RWPE1 (cell line): ENCODE measurements at regions not wholly inside any gene's neighbourhood (a gene's known extent, or its start where the extent isn't known, plus 50 kb on each side); places are given as distances from the start of the nearest gene placed in this dataset.

Source experiments
- CTCF ChIA-PET: fragments of 350-600 bp; sonication (Branson Sonifier 250); formaldehyde crosslinking; extraction: SDS; loops from one replicate; lab custom pipeline; 2021; lab: Yijun Ruan, JAX
- POLR2A ChIA-PET: fragments of 400-600 bp; formaldehyde crosslinking; extraction: SDS; loops from one replicate; lab custom pipeline; 2020; ENCODE audit warnings: antibody characterized with exemption; ENCODE audit not compliant: low non-redundant PET; lab: Yijun Ruan, JAX
- DNase-seq: peaks from one replicate; pipeline ENCODE4 v3.0.0; 2012; ENCODE audit warnings: low spot score
- H3K27ac ChIP-seq: fragments of 450-650 bp; 2 replicates; pipeline ENCODE4 v1.5.1; 2017
- TF ChIP-seq, protein P1 (sequence below): fragments of 450-650 bp; conservative IDR thresholded peaks from 2 replicates; pipeline ENCODE4 v1.5.1; 2017; ENCODE audit warnings: low read depth, mild to moderate bottlenecking

DNA sequence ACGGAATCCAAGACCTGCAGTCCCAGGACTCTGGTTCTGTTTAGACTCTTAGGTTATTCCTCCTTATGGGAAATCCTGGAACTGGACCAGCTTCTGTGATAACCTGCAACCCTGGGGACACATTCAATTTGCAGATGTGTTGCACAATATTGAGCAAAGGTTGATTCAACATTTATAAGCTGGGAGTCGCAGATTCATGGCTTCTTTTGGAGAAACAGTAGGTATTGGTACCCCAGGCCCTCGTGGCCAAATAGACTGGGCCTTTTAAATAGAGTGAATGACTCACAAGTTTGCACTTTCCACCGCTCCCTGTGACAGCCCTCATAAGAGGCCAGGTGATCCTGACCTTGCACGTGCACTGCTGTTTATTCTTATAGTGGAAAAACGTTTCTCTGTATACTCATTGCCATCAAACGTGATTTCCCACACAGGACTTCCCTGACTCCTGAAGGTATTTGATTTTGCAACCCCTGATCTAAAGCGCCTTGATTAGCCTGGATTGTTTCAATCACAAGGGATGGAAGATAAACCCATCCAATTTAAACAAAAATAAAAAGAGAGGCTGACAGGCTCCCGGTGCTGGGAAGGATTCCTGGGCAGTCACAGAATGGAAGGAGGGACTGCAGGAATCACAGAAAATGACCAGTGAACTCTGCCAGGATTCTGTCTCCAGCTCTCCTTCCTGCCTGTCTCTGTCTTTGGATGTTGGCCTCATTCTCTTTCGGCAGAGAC, 98.0 kb downstream of the VCPKMT start:
- peak; percentile 63 for DNase-seq
- POLR2A ChIA-PET, result interaction anchor here (0.5 kb wide), 1 partner anchor 18 kb away, joined by 3 read pairs; no protein-coding TSS in a partner anchor
- CTCF ChIA-PET, result interaction anchor here (0.8 to 1.6 kb wide), 4 partner anchors 20 to 158 kb away, joined by 3 to 7 read pairs (median 4); no protein-coding TSS in a partner anchor
- H3K27ac ChIP-seq, result peak overlapping the region; percentile 38
- TF ChIP-seq, protein P1, sequence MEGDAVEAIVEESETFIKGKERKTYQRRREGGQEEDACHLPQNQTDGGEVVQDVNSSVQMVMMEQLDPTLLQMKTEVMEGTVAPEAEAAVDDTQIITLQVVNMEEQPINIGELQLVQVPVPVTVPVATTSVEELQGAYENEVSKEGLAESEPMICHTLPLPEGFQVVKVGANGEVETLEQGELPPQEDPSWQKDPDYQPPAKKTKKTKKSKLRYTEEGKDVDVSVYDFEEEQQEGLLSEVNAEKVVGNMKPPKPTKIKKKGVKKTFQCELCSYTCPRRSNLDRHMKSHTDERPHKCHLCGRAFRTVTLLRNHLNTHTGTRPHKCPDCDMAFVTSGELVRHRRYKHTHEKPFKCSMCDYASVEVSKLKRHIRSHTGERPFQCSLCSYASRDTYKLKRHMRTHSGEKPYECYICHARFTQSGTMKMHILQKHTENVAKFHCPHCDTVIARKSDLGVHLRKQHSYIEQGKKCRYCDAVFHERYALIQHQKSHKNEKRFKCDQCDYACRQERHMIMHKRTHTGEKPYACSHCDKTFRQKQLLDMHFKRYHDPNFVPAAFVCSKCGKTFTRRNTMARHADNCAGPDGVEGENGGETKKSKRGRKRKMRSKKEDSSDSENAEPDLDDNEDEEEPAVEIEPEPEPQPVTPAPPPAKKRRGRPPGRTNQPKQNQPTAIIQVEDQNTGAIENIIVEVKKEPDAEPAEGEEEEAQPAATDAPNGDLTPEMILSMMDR, result no peak

DNA sequence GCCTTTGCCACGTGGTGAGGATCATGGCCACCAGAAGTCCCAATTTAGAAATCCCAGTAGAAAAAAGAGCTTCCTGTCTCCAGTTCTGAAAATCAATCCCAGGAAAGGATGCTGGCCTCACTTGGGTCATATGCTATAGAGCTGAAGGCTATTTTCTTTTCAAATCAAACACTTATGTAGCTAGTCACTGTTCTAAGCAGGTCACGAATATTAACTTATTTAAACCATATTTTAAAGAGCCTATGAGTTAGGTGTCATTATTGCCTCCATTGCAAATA, 97.5 kb downstream of the VCPKMT start:
- no peak for DNase-seq
- ChIA-PET POLR2A (no interaction called here), CTCF (interaction anchor here (1.3 to 1.6 kb wide), 2 partner anchors 19 to 157 kb away, joined by 4 to 7 read pairs; no protein-coding TSS in a partner anchor)
- H3K27ac ChIP-seq, result peak overlapping the region; percentile 31; the same call in 1 of the 2 replicates
- TF ChIP-seq, protein P1, result no peak

DNA sequence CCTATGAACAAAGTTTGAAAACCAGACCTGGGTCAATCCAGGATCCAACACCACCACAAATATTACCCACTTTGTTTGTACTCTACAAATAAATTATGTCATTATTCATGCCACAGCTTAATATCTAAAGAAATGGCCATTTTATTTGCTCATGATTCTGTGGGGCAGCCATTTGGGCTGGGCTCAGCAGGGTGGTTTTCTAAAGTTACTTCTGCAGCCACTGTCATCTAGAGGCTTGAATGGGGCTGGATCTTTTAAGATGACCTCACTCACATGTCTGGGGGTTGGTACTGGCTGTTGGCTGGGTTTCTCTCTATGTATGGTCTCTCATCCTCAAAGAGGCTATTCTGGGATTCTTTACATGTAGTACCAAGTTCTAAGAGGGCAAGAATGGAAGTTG, 96.2 kb downstream of the VCPKMT start:
- POLR2A ChIA-PET, result no interaction called here
- no peak for DNase-seq
- H3K27ac ChIP-seq, result no peak overlapping the region
- CTCF ChIA-PET, result no interaction called here
- TF ChIP-seq, protein P1, result no peak

- POLR2A ChIA-PET, result no interaction called here
- DNase-seq, result no peak
- TF ChIP-seq, protein P1, result no peak
- H3K27ac ChIP-seq, result no peak overlapping the region
- CTCF ChIA-PET, result no interaction called here
These were observed 95.6 kb downstream of the VCPKMT start for GRCh38 chr14:50020799-50021198.

GRCh38 chr14:50021261-50022031, 94.9 kb downstream of the VCPKMT start:
- ChIA-PET CTCF (no interaction called here), POLR2A (no interaction called here)
- DNase-seq, result no peak
- no peak overlapping the region for H3K27ac ChIP-seq
- TF ChIP-seq, protein P1, result no peak

- ChIA-PET POLR2A (no interaction called here), CTCF (no interaction called here)
- TF ChIP-seq, protein P1, result no peak
- H3K27ac ChIP-seq, result peak overlapping the region; percentile 95
- no peak for DNase-seq
These were observed 93.7 kb downstream of the VCPKMT start for GRCh38 chr14:50022661-50023060.
